Thyroid gland (tissue), 4 donors: ENCODE measurements at regions not wholly inside any gene's neighbourhood (a gene's known extent, or its start where the extent isn't known, plus 50 kb on each side); places are given as distances from the start of the nearest gene placed in this dataset.

Experiments used
- DNase-seq, 2 donors: peaks; one replicate each; pipeline ENCODE4 v3.0.0-alpha.2; 2019
- H3K27ac ChIP-seq, 3 donors: fragments of 200-600 bp; sonication (generic); 1 replicate in 2 of 3; 2 replicates in 1 of 3; pipeline ENCODE4 v1.5.1; 2016 to 2019; ENCODE audit warnings: mild to moderate bottlenecking in 1 of 3, moderate library complexity in 1 of 3
- H3K27me3 ChIP-seq: fragments of 200-600 bp; sonication (generic); one replicate; pipeline ENCODE4 v1.5.1; 2019
- H3K36me3 ChIP-seq, 2 donors: fragments of 200-600 bp; sonication (generic); one replicate each; pipeline ENCODE4 v1.5.1; 2016 to 2019
- H3K4me1 ChIP-seq, 2 donors: fragments of 200-600 bp; sonication (generic); one replicate each; pipeline ENCODE4 v1.5.1; 2017 to 2019
- H3K4me3 ChIP-seq, 3 donors: fragments of 200-600 bp; sonication (generic); replicated peaks in 1 of 3; 1 replicate in 2 of 3; 2 replicates in 1 of 3; pipeline ENCODE4 v1.5.1; 2016; ENCODE audit warnings: mild to moderate bottlenecking in 1 of 3
- H3K9me3 ChIP-seq: fragments of 200-600 bp; sonication (generic); one replicate; pipeline ENCODE4 v1.5.1; 2017
- POLR2A ChIP-seq, 2 donors: fragments of 450-650 bp; IDR thresholded peaks; one replicate each; pipeline ENCODE4 v1.6.1; 2017; ENCODE audit warnings: antibody characterized with exemption in 2 of 2, mild to moderate bottlenecking in 2 of 2, moderate library complexity in 1 of 2
- WGBS, 2 donors: methylation state at CpG; one replicate each; pipeline ENCODE4 v1.1.5; 2017; 5-methylcytosine and 5-hydroxymethylcytosine counted together
- intact Hi-C: fragments of 100-400 bp; cut with DNase I; formaldehyde crosslinking; loops from one replicate; pipeline ENCODE4 v1.15.1; 2023
- TF ChIP-seq, protein P1 (sequence below), 6 experiments: fragments of 200-600 bp in 3 of 6; fragments of 450-650 bp in 3 of 6; sonication (generic) in 3 of 6; IDR thresholded peaks; one replicate each; pipeline ENCODE4 v1.5.1; 2016 to 2019; ENCODE audit warnings: antibody characterized with exemption in 6 of 6, mild to moderate bottlenecking in 2 of 6, inconsistent platforms in 1 of 6, moderate library complexity in 1 of 6

GRCh38 chr2:53302455-53302854 is 465.1 kb upstream of the CHAC2 start:
- Histone ChIP-seq H3K27me3 (no peaks in the 10 kb centered on the region), H3K4me1 (no peaks in the 10 kb centered on the region), H3K36me3 (no peaks in the 10 kb centered on the region), H3K9me3 (no peaks in the 10 kb centered on the region), H3K4me3 (no peak overlapping the region), H3K27ac (no peak overlapping the region)
- DNase-seq, result no peak
- TF ChIP-seq POLR2A (IDR thresholded peaks at IDR 0.05), result no peak
- TF ChIP-seq, protein P1, sequence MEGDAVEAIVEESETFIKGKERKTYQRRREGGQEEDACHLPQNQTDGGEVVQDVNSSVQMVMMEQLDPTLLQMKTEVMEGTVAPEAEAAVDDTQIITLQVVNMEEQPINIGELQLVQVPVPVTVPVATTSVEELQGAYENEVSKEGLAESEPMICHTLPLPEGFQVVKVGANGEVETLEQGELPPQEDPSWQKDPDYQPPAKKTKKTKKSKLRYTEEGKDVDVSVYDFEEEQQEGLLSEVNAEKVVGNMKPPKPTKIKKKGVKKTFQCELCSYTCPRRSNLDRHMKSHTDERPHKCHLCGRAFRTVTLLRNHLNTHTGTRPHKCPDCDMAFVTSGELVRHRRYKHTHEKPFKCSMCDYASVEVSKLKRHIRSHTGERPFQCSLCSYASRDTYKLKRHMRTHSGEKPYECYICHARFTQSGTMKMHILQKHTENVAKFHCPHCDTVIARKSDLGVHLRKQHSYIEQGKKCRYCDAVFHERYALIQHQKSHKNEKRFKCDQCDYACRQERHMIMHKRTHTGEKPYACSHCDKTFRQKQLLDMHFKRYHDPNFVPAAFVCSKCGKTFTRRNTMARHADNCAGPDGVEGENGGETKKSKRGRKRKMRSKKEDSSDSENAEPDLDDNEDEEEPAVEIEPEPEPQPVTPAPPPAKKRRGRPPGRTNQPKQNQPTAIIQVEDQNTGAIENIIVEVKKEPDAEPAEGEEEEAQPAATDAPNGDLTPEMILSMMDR (IDR thresholded peaks at IDR 0.05), result no peak
- intact Hi-C loops, result no loop called here
- WGBS, 2 donors, result 91 to 94% methylated on average over 1 of the region's 1 CpG

DNA sequence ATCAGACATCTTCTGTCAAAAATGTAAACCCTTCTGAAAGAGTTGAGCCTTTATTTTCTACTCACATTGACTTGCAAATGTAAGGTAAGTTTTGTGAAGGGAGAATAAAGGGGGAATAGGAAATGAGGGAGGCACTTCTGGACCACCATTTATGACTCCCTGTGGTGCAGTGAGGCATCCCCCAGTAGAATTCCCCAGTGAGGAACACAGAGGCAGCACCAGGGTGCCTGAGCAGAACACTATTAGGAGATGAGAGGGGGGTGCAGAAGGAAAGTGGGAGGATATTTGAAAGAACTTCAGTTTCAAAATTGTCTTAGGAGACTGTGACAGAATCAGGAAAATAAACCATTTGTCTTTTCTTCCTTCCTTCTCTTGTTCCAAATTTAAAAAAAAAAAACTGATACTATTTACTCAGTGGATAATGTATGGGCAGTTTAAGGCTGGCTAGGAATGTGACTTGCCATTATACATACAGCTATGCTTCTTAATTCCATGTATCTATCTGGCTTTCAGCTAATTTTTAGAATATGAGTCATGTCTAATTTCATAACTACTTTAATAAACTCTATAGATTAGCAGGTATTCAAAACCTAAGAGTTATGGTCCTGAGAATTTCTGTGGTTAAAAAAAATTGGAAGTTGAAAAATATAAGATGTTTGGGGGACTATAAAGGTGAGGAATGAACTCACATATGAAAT is 478.1 kb upstream of the CHAC2 start:
- no peaks in the 10 kb centered on the region for H3K9me3 ChIP-seq
- intact Hi-C loops, result no loop called here

GRCh38 chr2:53286345-53286744 is 481.3 kb upstream of the CHAC2 start:
- Histone ChIP-seq H3K36me3 (no peaks in the 10 kb centered on the region), H3K27ac (no peak overlapping the region), H3K9me3 (no peaks in the 10 kb centered on the region), H3K27me3 (no peaks in the 10 kb centered on the region), H3K4me3 (no peak overlapping the region), H3K4me1 (no peaks in the 10 kb centered on the region)
- TF ChIP-seq, protein P1 (IDR thresholded peaks at IDR 0.05), result no peak
- no peak for TF ChIP-seq POLR2A (IDR thresholded peaks at IDR 0.05)
- 90 to 91% methylated on average over 2 of the region's 2 CpGs for WGBS, 2 donors
- no peak for DNase-seq
- intact Hi-C loops, result no loop called here

More for the DNA sequence above, 478.1 kb upstream of the CHAC2 start:
- Histone ChIP-seq H3K27ac (no peak overlapping the region), H3K36me3 (no peaks in the 10 kb centered on the region), H3K27me3 (no peaks in the 10 kb centered on the region), H3K4me1 (no peaks in the 10 kb centered on the region), H3K4me3 (no peak overlapping the region)
- no peak for DNase-seq
- TF ChIP-seq, protein P1 (IDR thresholded peaks at IDR 0.05), result no peak
- no peak for TF ChIP-seq POLR2A (IDR thresholded peaks at IDR 0.05)

DNA sequence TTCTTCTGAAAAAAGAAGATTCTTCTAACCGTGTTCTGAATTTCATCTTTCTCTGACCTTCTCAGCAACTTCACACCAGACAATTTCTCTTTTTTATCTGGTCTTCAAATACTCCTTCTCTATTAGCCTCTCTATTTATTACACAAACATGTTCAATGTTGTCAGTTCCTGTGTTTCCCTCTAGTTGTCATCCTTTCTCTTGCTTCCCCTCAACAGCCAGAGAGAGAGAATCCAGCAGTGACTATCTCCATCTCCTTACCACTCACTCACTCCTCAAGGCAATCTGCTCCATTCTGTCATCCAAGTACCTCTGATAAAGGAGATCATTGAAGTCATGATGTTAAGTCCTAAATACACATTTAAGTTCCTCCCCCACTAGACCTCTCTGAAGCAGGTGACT is 491.9 kb upstream of the CHAC2 start:
- Histone ChIP-seq H3K9me3 (no peaks in the 10 kb centered on the region), H3K27me3 (no peaks in the 10 kb centered on the region), H3K27ac (no peak overlapping the region), H3K36me3 (no peaks in the 10 kb centered on the region), H3K4me3 (no peak overlapping the region), H3K4me1 (no peaks in the 10 kb centered on the region)
- intact Hi-C loops, result no loop called here
- WGBS, 2 donors, result 86 to 93% methylated on average over 1 of the region's 1 CpG
- no peak for TF ChIP-seq POLR2A (IDR thresholded peaks at IDR 0.05)
- TF ChIP-seq, protein P1 (IDR thresholded peaks at IDR 0.05), result no peak
- DNase-seq, result no peak

DNA sequence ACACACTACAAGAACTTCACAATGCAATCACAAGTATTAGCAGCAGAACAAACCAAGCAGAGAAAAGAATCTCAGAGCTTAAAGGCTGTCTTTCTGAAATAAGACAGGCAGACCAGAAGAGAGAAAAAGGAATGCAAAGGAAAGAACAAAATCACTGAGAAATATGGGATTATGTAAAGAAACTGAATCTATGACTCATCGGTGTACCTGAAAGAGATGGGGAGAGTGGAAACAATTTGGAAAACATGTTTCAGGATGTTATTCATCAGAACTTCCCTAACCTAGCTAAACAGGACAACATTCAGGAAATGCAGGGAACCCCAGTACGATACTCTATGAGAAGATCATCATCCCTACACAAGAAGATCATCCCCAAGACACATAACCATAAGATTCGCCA is 499.0 kb upstream of the CHAC2 start:
- H3K4me1 ChIP-seq, result no peaks in the 10 kb centered on the region
- intact Hi-C loops, result no loop called here
- H3K4me3 ChIP-seq, result no peak overlapping the region
- no peak for TF ChIP-seq POLR2A (IDR thresholded peaks at IDR 0.05)
- TF ChIP-seq, protein P1 (IDR thresholded peaks at IDR 0.05), result no peak
- DNase-seq, result no peak
- no peaks in the 10 kb centered on the region for H3K9me3 ChIP-seq
- H3K36me3 ChIP-seq, result no peaks in the 10 kb centered on the region
- no peaks in the 10 kb centered on the region for H3K27me3 ChIP-seq
- WGBS, 2 donors, result 87 to 92% methylated on average over 3 of the region's 3 CpGs
- no peak overlapping the region for H3K27ac ChIP-seq
